Ureter (tissue), 1 donor: ENCODE measurements at regions not wholly inside any gene's neighbourhood (a gene's known extent, or its start where the extent isn't known, plus 50 kb on each side); places are given as distances from the start of the nearest gene placed in this dataset.
"Not testable (repeated sequence)": the region's sequence is repeated elsewhere in the genome, so short reads cannot be mapped to it uniquely, and the experiment has no call there.

Source experiments
- DNase-seq: peaks from one replicate; pipeline ENCODE4 v3.0.0-alpha.2; 2020; ENCODE audit warnings: low spot score
- donor health status: DM: yes; HTN: yes; CAD: no.

GRCh38 chr11:37907436-37908218 lies 1309.6 kb upstream of the RAG2 start:
- no peak for DNase-seq

GRCh38 chr11:37905707-37906417 lies 1307.8 kb upstream of the RAG2 start:
- no peak for DNase-seq

GRCh38 chr11:37896016-37896415 lies 1298.0 kb upstream of the RAG2 start:
- DNase-seq, result no peak

- no peak for DNase-seq
Measured at GRCh38 chr11:37881741-37882140, 1283.7 kb upstream of the RAG2 start.

GRCh38 chr11:37861671-37862070 lies 1263.6 kb upstream of the RAG2 start:
- DNase-seq, result no peak

- DNase-seq, result not testable (repeated sequence)
Measured at GRCh38 chr11:37858806-37859537, 1260.9 kb upstream of the RAG2 start.

GRCh38 chr11:37858398-37858797 lies 1260.4 kb upstream of the RAG2 start:
- DNase-seq, result no peak

- no peak for DNase-seq
Measured at GRCh38 chr11:37857726-37858125, 1259.7 kb upstream of the RAG2 start.

GRCh38 chr11:37849706-37850105 lies 1251.7 kb upstream of the RAG2 start:
- no peak for DNase-seq

GRCh38 chr11:37843603-37844002 lies 1245.6 kb upstream of the RAG2 start:
- DNase-seq, result no peak

- no peak for DNase-seq
Measured at GRCh38 chr11:37841016-37841415, 1243.0 kb upstream of the RAG2 start.

- not testable (repeated sequence) for DNase-seq
Measured at GRCh38 chr11:37840345-37840744, 1242.3 kb upstream of the RAG2 start.

GRCh38 chr11:37830529-37830928 lies 1232.5 kb upstream of the RAG2 start:
- no peak for DNase-seq

GRCh38 chr11:37817727-37818270 lies 1219.8 kb upstream of the RAG2 start:
- DNase-seq, result no peak

- DNase-seq, result no peak
Measured at GRCh38 chr11:37812281-37812880, 1214.3 kb upstream of the RAG2 start.

- DNase-seq, result no peak
Measured at GRCh38 chr11:37811349-37811748, 1213.3 kb upstream of the RAG2 start.

GRCh38 chr11:37804666-37805065 lies 1206.6 kb upstream of the RAG2 start:
- no peak for DNase-seq

GRCh38 chr11:37788141-37788877 lies 1190.3 kb upstream of the RAG2 start:
- DNase-seq, result no peak

- DNase-seq, result no peak
Measured at GRCh38 chr11:37786214-37786755, 1188.2 kb upstream of the RAG2 start.

- DNase-seq, result no peak
Measured at GRCh38 chr11:37774441-37774840, 1176.4 kb upstream of the RAG2 start.

GRCh38 chr11:37770145-37770544 lies 1172.1 kb upstream of the RAG2 start:
- DNase-seq, result no peak
